H1 (cell line): ENCODE measurements at regions not wholly inside any gene's neighbourhood (a gene's known extent, or its start where the extent isn't known, plus 50 kb on each side); places are given as distances from the start of the nearest gene placed in this dataset.

ENCODE experiments used
- CTCF ChIP-seq, 3 experiments: IDR thresholded peaks; 1 replicate in 2 of 3; 2 replicates in 1 of 3; pipeline versions ENCODE4 v1.5.1 to v1.6.1; 2011; ENCODE audit warnings: low read length in 3 of 3, mild to moderate bottlenecking in 3 of 3, inconsistent platforms in 2 of 3, low read depth in 1 of 3, moderate library complexity in 1 of 3; ENCODE audit not compliant: insufficient read depth in 1 of 3; ENCODE audit errors: control extremely low read depth in 1 of 3
- HDAC6 ChIP-seq: IDR thresholded peaks from one replicate; pipeline ENCODE4 v1.7.1; 2012; ENCODE audit warnings: low read depth, mild to moderate bottlenecking, inconsistent platforms, low read length, moderate library complexity
- SIX5 ChIP-seq: IDR thresholded peaks from 2 replicates; pipeline ENCODE4 v1.6.1; 2011; ENCODE audit warnings: mild to moderate bottlenecking, low read depth, low read length

GRCh38 chr1:177525176-177525575 lies 354.4 kb downstream of the BRINP2 start (continued):
- no peak for TF ChIP-seq CTCF (IDR thresholded peaks at IDR 0.05; ENCODE audit: control extremely low read depth in 1 of 3, insufficient read depth in 1 of 3, low read depth in 1 of 3, low read length in 3 of 3)
- no peak for TF ChIP-seq HDAC6
- TF ChIP-seq SIX5 = no peak
